Fibroblast of lung (primary cell): ENCODE measurements at regions not wholly inside any gene's neighbourhood (a gene's known extent, or its start where the extent isn't known, plus 50 kb on each side); places are given as distances from the start of the nearest gene placed in this dataset.

Source experiments
- DNase-seq, 2 donors: peaks; one replicate each; pipeline versions ENCODE4 v3.0.0 to v3.0.0-alpha.2; 2010; ENCODE audit warnings: low read depth in 2 of 2
- H2AFZ ChIP-seq: 2 replicates; pipeline ENCODE4 v1.5.1; 2012; ENCODE audit warnings: low read length, control low read depth, inconsistent platforms
- H3K27ac ChIP-seq: 2 replicates; pipeline ENCODE4 v1.5.1; 2011; ENCODE audit warnings: low read length, control low read depth; ENCODE audit not compliant: insufficient read depth
- H3K27me3 ChIP-seq: 2 replicates; pipeline ENCODE4 v1.5.1; 2011; ENCODE audit warnings: mild to moderate bottlenecking, low read length; ENCODE audit not compliant: control insufficient read depth, insufficient read depth
- H3K36me3 ChIP-seq: 2 replicates; pipeline ENCODE4 v1.5.1; 2011; ENCODE audit warnings: low read length; ENCODE audit not compliant: control insufficient read depth, insufficient read depth
- H3K4me1 ChIP-seq: 2 replicates; pipeline ENCODE4 v1.5.1; 2011; ENCODE audit warnings: low read length; ENCODE audit not compliant: control insufficient read depth, insufficient read depth; ENCODE audit errors: extremely low read depth
- H3K4me2 ChIP-seq: 2 replicates; pipeline ENCODE4 v1.5.1; 2011; ENCODE audit warnings: low read length, control low read depth; ENCODE audit not compliant: insufficient read depth; ENCODE audit errors: extremely low read depth
- H3K4me3 ChIP-seq, 4 experiments: fragments of 200-600 bp in 1 of 4; sonication (generic) in 1 of 4; replicated peaks in 1 of 4; 2 replicates each; pipeline ENCODE4 v1.5.1; 2011 to 2016; ENCODE audit warnings: low read length in 4 of 4, low read depth in 3 of 4, mild to moderate bottlenecking in 3 of 4, control low read depth in 2 of 4, inconsistent platforms in 1 of 4, mixed read lengths in 1 of 4; ENCODE audit not compliant: insufficient read depth in 1 of 4; ENCODE audit errors: control extremely low read depth in 1 of 4
- H3K79me2 ChIP-seq: 2 replicates; pipeline ENCODE4 v1.5.1; 2012; ENCODE audit warnings: mild to moderate bottlenecking, low read length, inconsistent platforms; ENCODE audit not compliant: control insufficient read depth, insufficient read depth
- H3K9ac ChIP-seq: 2 replicates; pipeline ENCODE4 v1.5.1; 2011; ENCODE audit warnings: mild to moderate bottlenecking, low read length, control low read depth; ENCODE audit not compliant: insufficient read depth
- H3K9me3 ChIP-seq: 2 replicates; pipeline ENCODE4 v1.5.1; 2012; ENCODE audit warnings: low read depth, low read length; ENCODE audit not compliant: control insufficient read depth, insufficient read depth
- H4K20me1 ChIP-seq: 2 replicates; pipeline ENCODE4 v1.5.1; 2011; ENCODE audit warnings: low read length; ENCODE audit not compliant: control insufficient read depth, insufficient read depth; ENCODE audit errors: extremely low read depth
- CTCF ChIP-seq, 2 donors: IDR thresholded peaks in 1 of 2; conservative IDR thresholded peaks in 1 of 2; 1 replicate in 1 of 2; 2 replicates in 1 of 2; pipeline ENCODE4 v1.5.1; 2011 to 2012; ENCODE audit warnings: low read length in 2 of 2, control low read depth in 1 of 2, inconsistent platforms in 1 of 2, low read depth in 1 of 2, mild to moderate bottlenecking in 1 of 2
- EZH2 ChIP-seq: IDR thresholded peaks from 2 replicates; pipeline ENCODE4 v1.5.1; 2012; ENCODE audit warnings: low read length, control low read depth, mild to moderate bottlenecking; ENCODE audit errors: missing control alignments

- TF ChIP-seq CTCF (conservative IDR thresholded peaks at IDR 0.05 in 1 of 2, IDR thresholded peaks at IDR 0.05 in 1 of 2; ENCODE audit: low read depth in 1 of 2, low read length in 2 of 2), result no peak
- Histone ChIP-seq H3K27ac (no peak overlapping the region), H2AFZ (no peak overlapping the region), H3K4me3 (no peak overlapping the region), H3K27me3 (no peaks in the 10 kb centered on the region), H3K4me1 (no peaks in the 10 kb centered on the region), H3K79me2 (no peaks in the 10 kb centered on the region), H4K20me1 (no peaks in the 10 kb centered on the region), H3K4me2 (no peak overlapping the region), H3K9me3 (no peaks in the 10 kb centered on the region), H3K36me3 (no peaks in the 10 kb centered on the region), H3K9ac (no peak overlapping the region)
- no peak for DNase-seq
Observed at GRCh38 chrX:145502670-145503069, 255.4 kb downstream of the SPANXN1 start.

- H3K4me3 ChIP-seq, result no peak overlapping the region
- H3K27me3 ChIP-seq, result no peaks in the 10 kb centered on the region
- H3K9ac ChIP-seq, result no peak overlapping the region
- no peak overlapping the region for H3K4me2 ChIP-seq
- no peak overlapping the region for H3K27ac ChIP-seq
- TF ChIP-seq EZH2, result no peak
- TF ChIP-seq CTCF (conservative IDR thresholded peaks at IDR 0.05 in 1 of 2, IDR thresholded peaks at IDR 0.05 in 1 of 2; ENCODE audit: low read depth in 1 of 2, low read length in 2 of 2), result no peak
- no peak overlapping the region for H2AFZ ChIP-seq
- H4K20me1 ChIP-seq, result no peaks in the 10 kb centered on the region
- no peaks in the 10 kb centered on the region for H3K4me1 ChIP-seq
- no peaks in the 10 kb centered on the region for H3K9me3 ChIP-seq
- no peak for DNase-seq
- H3K79me2 ChIP-seq, result no peaks in the 10 kb centered on the region
- no peaks in the 10 kb centered on the region for H3K36me3 ChIP-seq
Observed at GRCh38 chrX:145506214-145506613, 258.9 kb downstream of the SPANXN1 start.

GRCh38 chrX:145524931-145525330, 277.6 kb downstream of the SPANXN1 start:
- Histone ChIP-seq H4K20me1 (no peaks in the 10 kb centered on the region), H3K9me3 (no peaks in the 10 kb centered on the region), H3K27ac (no peak overlapping the region), H3K9ac (no peak overlapping the region), H3K36me3 (no peaks in the 10 kb centered on the region), H3K4me3 (no peak overlapping the region), H3K4me1 (no peaks in the 10 kb centered on the region), H2AFZ (no peak overlapping the region), H3K27me3 (no peaks in the 10 kb centered on the region), H3K79me2 (no peaks in the 10 kb centered on the region), H3K4me2 (no peak overlapping the region)
- DNase-seq, result no peak
- TF ChIP-seq EZH2, result no peak
- no peak for TF ChIP-seq CTCF (conservative IDR thresholded peaks at IDR 0.05 in 1 of 2, IDR thresholded peaks at IDR 0.05 in 1 of 2; ENCODE audit: low read depth in 1 of 2, low read length in 2 of 2)
